ENCODE measurements at regions not wholly inside any gene's neighbourhood (a gene's known extent, or its start where the extent isn't known, plus 50 kb on each side); places are given as distances from the start of the nearest gene placed in this dataset.
"Not testable (repeated sequence)": the region's sequence is repeated elsewhere in the genome, so short reads cannot be mapped to it uniquely, and the experiment has no call there.

GRCh38 chr9:135366104-135366503 lies 113.5 kb upstream of the PPP1R26 start:
- no peak for DNase-seq

GRCh38 chr9:135369412-135369990 lies 110.1 kb upstream of the PPP1R26 start:
- DNase-seq, result no peak

DNA sequence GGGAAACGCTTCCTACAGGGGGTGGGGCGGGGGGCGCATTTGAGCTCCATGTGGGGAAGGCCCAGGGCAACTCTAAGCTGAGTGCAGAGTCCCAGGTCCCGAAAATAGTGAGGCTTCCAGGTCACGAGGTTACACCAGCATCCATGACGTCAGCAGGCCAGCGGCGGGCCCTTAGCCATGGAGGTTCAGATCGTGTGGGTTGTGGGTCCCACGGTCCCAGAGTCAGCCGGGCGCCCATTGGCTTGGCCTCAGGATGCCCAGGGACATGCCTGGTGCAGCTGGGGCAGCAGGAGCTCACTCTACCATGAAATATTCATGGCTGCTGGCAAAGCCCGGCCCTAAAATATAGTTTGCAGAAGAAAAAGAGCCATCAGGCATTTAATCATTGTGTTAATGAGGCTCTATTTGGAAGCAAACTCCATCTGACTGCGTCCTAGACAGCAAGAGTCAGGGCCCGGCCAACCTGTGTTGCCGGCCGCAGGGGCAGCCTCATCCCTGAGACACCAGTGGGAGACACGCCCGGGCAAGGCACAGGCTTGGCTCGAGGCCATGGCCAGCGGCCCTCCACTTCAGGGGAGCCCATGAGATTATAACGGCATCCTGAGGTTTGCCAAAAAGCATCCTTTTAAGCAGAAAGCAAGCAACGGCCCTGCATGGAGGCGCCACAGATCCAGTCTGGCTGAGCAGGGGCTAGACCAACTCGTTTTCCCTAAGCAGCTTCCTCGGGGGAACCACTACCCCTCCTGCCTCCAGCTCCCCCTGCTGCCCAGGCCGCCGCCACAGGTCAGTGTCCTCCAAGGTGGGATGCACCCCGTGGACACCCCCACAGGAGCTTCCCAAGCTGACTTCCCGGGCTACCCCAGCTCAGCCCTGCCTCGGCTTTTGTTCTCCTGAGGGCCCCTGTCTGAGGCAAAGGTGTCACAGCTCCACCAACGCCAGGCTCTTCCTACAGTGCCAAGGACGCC lies 108.9 kb upstream of the PPP1R26 start:
- no peak for DNase-seq

GRCh38 chr9:135371535-135371934 lies 108.0 kb upstream of the PPP1R26 start:
- DNase-seq, result no peak

DNA sequence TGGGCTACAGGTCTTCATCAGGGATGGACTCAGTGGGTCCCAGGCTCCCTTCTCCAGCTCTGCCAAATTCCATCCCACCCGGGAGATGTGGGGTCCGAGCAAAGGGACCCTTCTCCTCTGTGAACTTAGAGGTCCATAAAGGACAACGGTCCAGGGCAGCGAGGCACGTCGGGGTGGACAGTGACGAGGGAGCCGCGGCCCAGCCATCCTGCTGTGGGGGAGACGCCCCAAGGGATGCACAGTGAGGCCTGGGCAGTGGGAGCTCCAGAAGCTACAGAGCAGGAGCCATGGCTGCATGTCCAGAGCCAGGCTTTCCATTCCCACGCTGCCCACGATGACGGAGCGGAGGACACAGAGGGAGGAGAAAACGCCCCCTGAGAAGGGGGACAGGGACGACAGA lies 107.5 kb upstream of the PPP1R26 start:
- DNase-seq, result no peak

DNA sequence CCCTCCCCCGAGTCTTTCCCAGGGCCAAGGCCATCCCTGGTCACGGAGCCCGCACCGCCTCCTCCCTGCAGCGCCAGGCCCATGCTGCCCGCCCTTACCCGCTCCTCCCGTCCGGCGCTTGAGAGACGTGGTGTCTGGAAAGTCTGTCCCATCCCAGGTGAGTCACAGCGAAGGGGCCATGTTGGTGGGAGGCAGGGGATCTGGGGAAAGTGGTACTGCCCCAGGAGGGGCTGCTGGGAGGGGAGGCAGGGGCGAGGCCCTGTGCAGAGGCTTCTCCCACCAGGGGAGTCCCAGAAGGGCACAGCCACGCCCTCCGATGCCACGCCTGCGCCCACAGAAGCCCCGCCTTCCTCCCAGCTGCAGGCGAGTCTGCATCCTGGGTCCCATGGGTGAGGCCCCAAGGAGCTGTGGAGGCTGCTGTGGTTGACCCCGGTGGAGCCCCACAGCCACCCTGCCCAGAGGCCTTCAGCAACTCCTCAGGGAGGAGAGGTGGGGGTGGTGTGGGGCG lies 107.0 kb upstream of the PPP1R26 start:
- DNase-seq, result no peak

DNA sequence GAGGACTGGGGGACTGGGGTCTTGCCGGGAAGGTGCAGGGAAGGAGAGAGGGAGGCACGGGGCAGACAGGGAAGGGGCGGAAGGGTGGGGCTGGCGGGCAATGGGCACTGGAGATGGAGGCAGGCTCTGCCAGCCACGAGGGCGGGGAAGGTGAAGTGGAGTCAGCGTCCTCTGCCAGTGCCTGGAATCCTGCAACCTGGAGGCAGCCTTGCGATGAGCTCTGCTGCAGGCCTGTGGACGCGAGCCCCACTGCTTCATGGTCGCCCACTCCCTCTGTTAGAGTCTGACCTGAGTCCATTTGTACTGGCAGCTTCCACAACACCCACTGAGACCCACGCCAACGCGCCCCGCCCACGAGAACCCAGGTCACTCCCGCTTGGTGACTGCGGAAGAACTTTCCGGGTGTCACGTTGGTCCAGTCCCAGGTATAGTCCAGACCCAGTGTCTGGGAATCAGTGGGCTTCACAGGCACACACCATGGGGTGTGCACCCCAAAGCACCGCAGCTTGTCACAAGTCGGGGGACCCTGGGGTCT lies 106.4 kb upstream of the PPP1R26 start:
- no peak for DNase-seq

DNA sequence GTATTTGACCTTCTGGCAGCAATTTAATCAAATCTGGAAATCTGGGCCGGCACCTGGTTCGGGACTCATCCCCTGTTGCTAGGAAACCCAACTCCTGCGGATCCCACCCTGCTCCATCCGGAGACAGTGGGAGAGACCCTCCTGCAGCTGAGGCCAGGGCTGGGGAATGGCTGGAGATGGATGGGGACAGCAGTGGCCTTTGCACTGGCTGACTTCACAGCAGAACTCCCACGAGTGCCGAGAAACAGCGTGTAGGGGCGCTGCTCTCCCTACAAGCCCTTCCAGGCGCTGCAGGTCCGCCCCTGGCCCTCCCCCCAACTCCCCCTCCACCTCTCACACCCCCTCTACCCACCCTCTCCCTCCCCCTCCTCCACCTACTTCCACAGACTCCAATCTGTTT lies 105.8 kb upstream of the PPP1R26 start:
- no peak for DNase-seq

- no peak for DNase-seq
Measured at GRCh38 chr9:135374591-135374990, 105.0 kb upstream of the PPP1R26 start.

GRCh38 chr9:135375001-135375400 lies 104.6 kb upstream of the PPP1R26 start:
- no peak for DNase-seq

GRCh38 chr9:135376511-135377265 lies 102.9 kb upstream of the PPP1R26 start:
- DNase-seq, result no peak

GRCh38 chr9:135377431-135377830 lies 102.2 kb upstream of the PPP1R26 start:
- no peak for DNase-seq

- DNase-seq, result no peak
Measured at GRCh38 chr9:135378751-135379150, 100.8 kb upstream of the PPP1R26 start.

- DNase-seq, result peak in 1 of 2 experiments; percentile 7
Measured at GRCh38 chr9:135379540-135380267, 99.9 kb upstream of the PPP1R26 start.

DNA sequence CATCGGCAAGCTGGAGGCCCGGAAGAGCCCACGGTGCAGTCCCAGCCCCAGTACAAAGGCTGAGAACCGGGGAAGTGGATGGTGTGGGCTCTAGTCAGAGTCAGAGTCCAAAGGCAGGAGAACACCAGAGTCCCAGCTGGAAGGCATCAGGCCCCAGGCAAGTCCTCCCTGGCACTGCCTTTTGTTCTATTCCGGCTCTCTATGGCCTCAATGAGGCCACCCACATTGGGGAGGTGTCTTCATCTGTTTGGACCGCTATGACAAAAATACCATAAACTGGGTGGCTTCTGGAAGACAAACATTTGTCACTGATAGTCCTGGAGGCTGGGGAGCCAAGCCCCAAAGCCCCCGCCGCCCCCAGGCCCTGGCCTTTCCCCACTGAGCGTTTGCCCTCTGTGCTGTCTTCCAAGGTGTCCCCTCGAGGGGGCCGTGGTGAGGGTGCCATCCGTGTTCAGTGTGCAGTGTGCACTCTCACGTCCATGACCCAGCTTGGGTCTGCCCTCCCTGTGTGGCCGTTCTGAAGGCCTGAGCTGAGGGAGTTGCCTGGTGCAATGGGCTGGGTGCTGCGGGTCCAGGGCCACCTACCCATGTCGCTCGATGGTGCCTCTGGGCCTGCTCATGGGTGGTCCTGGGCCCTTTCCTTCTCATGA lies 99.1 kb upstream of the PPP1R26 start:
- DNase-seq, result no peak

- no peak for DNase-seq
Measured at GRCh38 chr9:135381762-135382310, 97.7 kb upstream of the PPP1R26 start.

DNA sequence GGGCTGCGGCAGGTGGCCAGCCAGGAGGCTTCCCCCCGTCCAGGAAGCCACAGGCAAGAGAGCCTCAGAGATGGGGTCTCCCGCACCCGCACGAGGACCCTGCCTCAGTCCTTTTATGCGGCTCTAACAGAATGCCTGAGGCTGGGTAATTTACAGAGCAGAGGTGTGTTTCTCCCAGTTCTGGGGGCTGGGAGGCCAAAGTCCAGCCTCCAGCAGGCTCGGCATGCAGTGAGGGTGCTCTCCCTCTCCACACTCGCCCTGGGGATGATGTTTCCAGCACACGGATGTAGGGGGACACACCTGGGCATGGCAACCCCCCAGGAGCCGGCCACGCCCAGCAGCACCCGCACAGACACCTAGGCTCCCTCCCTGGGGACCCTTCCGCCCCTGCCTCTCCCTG lies 95.4 kb upstream of the PPP1R26 start:
- no peak for DNase-seq

GRCh38 chr9:135384815-135385405 lies 94.7 kb upstream of the PPP1R26 start:
- not testable (repeated sequence) for DNase-seq

GRCh38 chr9:135385793-135386192 lies 93.8 kb upstream of the PPP1R26 start:
- no peak for DNase-seq

GRCh38 chr9:135387976-135388375 lies 91.6 kb upstream of the PPP1R26 start:
- DNase-seq, result no peak

DNA sequence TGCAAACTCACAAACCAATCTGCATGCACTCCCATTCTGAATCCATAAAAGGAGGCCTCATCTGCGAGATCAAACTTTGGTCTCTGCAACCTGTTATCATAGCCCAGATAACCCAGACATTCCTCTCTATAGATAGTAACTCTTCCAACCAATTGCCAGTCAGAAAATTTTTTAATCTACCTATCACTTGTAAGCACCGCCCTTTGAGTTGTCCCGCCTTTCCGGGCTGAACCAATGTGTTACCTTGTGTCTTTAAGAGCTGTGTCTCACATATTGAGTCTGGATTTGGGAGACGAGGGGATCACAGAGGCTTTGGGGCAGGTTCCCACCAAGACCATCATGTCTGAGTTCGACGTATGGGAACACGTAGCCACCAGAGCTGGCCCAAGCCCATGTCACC lies 91.1 kb upstream of the PPP1R26 start:
- DNase-seq, result no peak

Data from NCI-H2081 (cell line).